ENCODE measurements at regions not wholly inside any gene's neighbourhood (a gene's known extent, or its start where the extent isn't known, plus 50 kb on each side); places are given as distances from the start of the nearest gene placed in this dataset.

GRCh38 chr5:110356677-110357076 lies 369.8 kb downstream of the TMEM232 start:
- intact Hi-C loops (cut with micrococcal nuclease; ENCODE audit: unreplicated experiment) (no loop called here), in situ Hi-C loops (cut with HindIII; ENCODE audit: low pct_unique_long_range_greater_than_20kb, low sequenced_read_pairs) (no loop called here)
- POLR2A ChIA-PET, result no interaction called here
- ATAC-seq (no peak), DNase-seq (ENCODE audit: low read depth, low spot score) (no peak)
- no peaks in the 10 kb centered on the region for H3K36me3 ChIP-seq (ENCODE audit: control insufficient read depth, insufficient read depth, low read length)
- BruUV-seq (replicated peaks), result no TSS peak
- H3K27me3 ChIP-seq (ENCODE audit: control insufficient read depth, insufficient read depth, low read length), result no peaks in the 10 kb centered on the region
- H3K9me3 ChIP-seq (ENCODE audit: control insufficient read depth, insufficient read depth, low read depth, low read length), result no peaks in the 10 kb centered on the region
- H3K4me1 ChIP-seq (ENCODE audit: control insufficient read depth, insufficient read depth, low read length), result no peaks in the 10 kb centered on the region
- H3K27ac ChIP-seq (ENCODE audit: low read length), result no peak overlapping the region
- no peak for TF ChIP-seq REST (IDR thresholded peaks at IDR 0.05; ENCODE audit: insufficient read depth in 1 of 2, low read depth in 2 of 2, low read length in 1 of 2)
- TF ChIP-seq POLR2AphosphoS5 (IDR thresholded peaks at IDR 0.05; ENCODE audit: low read depth, low read length), result no peak
- TF ChIP-seq TCF7L2 (IDR thresholded peaks at IDR 0.05; ENCODE audit: low read depth, low read length), result no peak
- no peak for TF ChIP-seq CTCF (IDR thresholded peaks at IDR 0.05)
- no peak for TF ChIP-seq SIN3A (IDR thresholded peaks at IDR 0.05; ENCODE audit: borderline replicate concordance, insufficient read depth, low read depth, low read length)
- H3K4me3 ChIP-seq (ENCODE audit: low read depth in 2 of 2, low read length in 2 of 2), result no peak overlapping the region
- CTCF ChIA-PET, result no interaction called here

GRCh38 chr5:110359221-110359620 lies 367.2 kb downstream of the TMEM232 start:
- no peaks in the 10 kb centered on the region for H3K9me3 ChIP-seq (ENCODE audit: control insufficient read depth, insufficient read depth, low read depth, low read length)
- no peak for DNase-seq (ENCODE audit: low read depth, low spot score)
- no TSS peak for BruUV-seq (replicated peaks)
- H3K27ac ChIP-seq (ENCODE audit: low read length), result no peak overlapping the region
- H3K36me3 ChIP-seq (ENCODE audit: control insufficient read depth, insufficient read depth, low read length), result no peaks in the 10 kb centered on the region
- in situ Hi-C loops (cut with HindIII; ENCODE audit: low pct_unique_long_range_greater_than_20kb, low sequenced_read_pairs), result no loop called here
- ChIA-PET POLR2A (no interaction called here), CTCF (no interaction called here)
- TF ChIP-seq REST (IDR thresholded peaks at IDR 0.05; ENCODE audit: insufficient read depth in 1 of 2, low read depth in 2 of 2, low read length in 1 of 2) (no peak), TCF7L2 (IDR thresholded peaks at IDR 0.05; ENCODE audit: low read depth, low read length) (no peak), SIN3A (IDR thresholded peaks at IDR 0.05; ENCODE audit: borderline replicate concordance, insufficient read depth, low read depth, low read length) (no peak), POLR2AphosphoS5 (IDR thresholded peaks at IDR 0.05; ENCODE audit: low read depth, low read length) (no peak), CTCF (IDR thresholded peaks at IDR 0.05) (no peak)
- no peak overlapping the region for H3K4me3 ChIP-seq (ENCODE audit: low read depth in 2 of 2, low read length in 2 of 2)
- no peak for ATAC-seq
- H3K27me3 ChIP-seq (ENCODE audit: control insufficient read depth, insufficient read depth, low read length), result no peaks in the 10 kb centered on the region
- intact Hi-C loops (cut with micrococcal nuclease; ENCODE audit: unreplicated experiment), result no loop called here
- no peaks in the 10 kb centered on the region for H3K4me1 ChIP-seq (ENCODE audit: control insufficient read depth, insufficient read depth, low read length)

All from Panc1 (cell line).